Fibroblast of villous mesenchyme (primary cell): ENCODE measurements at regions not wholly inside any gene's neighbourhood (a gene's known extent, or its start where the extent isn't known, plus 50 kb on each side); places are given as distances from the start of the nearest gene placed in this dataset.

Source experiments
- DNase-seq: peaks from one replicate; pipeline ENCODE4 v3.0.0-alpha.2; 2010; ENCODE audit warnings: low read depth
- H3K4me3 ChIP-seq: 2 replicates; pipeline ENCODE4 v1.5.1; 2011; ENCODE audit warnings: low read depth, mild to moderate bottlenecking, low read length
- CTCF ChIP-seq: IDR thresholded peaks from 2 replicates; pipeline ENCODE4 v1.5.1; 2012; ENCODE audit warnings: low read depth, mild to moderate bottlenecking, low read length; ENCODE audit not compliant: insufficient read depth

- no peak overlapping the region for H3K4me3 ChIP-seq
- TF ChIP-seq CTCF = no peak
- no peak for DNase-seq
Measured at GRCh38 chr12:100044266-100044665, 59.5 kb upstream of the ANKS1B start.

GRCh38 chr12:100043631-100044030 lies 58.9 kb upstream of the ANKS1B start:
- H3K4me3 ChIP-seq = no peak overlapping the region
- no peak for DNase-seq
- no peak for TF ChIP-seq CTCF
